HG03457 (cell line): ENCODE measurements at regions not wholly inside any gene's neighbourhood (a gene's known extent, or its start where the extent isn't known, plus 50 kb on each side); places are given as distances from the start of the nearest gene placed in this dataset.
"Not testable (repeated sequence)": the region's sequence is repeated elsewhere in the genome, so short reads cannot be mapped to it uniquely, and the experiment has no call there.

ENCODE experiments used
- ATAC-seq: cut with Tn5 transposase; IDR thresholded peaks from one replicate; pipeline ENCODE4 v1.9.1; 2021; ENCODE audit warnings: moderate number of reproducible peaks; ENCODE audit not compliant: unreplicated experiment

DNA sequence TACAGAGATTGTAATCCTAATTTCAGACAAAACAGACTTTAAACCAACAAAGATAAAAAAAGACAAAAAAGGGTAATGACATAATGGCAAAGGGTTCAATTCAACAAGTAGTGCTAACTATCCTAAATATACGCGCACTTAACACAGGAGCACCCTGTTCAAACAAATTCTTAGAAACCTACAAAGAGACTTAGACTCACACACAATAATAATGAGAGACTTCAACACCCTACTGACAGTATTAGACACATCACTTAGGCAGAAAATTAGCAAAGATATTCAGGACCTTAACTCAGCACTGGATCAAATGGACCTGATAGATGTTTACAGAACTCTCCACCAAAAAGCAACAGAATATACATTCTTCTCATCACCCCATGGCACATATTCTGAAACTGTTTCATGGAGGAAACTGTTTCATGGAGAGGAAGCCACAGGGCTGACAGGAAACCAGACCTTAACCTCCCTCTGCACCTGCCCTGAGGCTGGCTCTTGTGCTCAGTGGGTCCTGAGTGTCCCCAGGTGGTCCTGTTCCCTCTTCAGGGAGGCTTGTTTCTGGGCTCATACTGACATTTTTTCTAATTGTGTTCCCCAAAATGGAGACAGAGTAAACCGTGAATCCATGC, 54.7 kb downstream of the OR4M2 start:
- not testable (repeated sequence) for ATAC-seq

DNA sequence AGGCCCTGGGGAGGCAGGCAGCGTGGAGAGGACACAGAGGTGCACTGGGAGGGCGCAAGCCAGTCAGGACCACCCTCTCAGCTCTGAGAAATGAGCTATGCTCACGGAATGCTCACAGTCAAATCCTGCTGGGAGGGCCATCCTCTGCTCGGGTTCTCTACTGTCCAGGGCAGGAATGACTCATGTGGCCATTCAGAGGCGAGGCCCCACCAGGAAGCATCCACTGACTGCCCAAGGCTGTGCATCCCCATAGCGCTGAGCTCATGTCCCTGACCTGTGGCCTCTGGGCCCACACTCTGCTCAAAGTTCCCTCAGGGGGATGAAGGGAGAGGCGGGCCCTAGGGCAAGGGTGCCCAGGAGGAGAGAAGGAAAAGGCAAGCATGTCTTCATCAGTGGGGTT, 57.2 kb downstream of the OR4M2 start:
- not testable (repeated sequence) for ATAC-seq

DNA sequence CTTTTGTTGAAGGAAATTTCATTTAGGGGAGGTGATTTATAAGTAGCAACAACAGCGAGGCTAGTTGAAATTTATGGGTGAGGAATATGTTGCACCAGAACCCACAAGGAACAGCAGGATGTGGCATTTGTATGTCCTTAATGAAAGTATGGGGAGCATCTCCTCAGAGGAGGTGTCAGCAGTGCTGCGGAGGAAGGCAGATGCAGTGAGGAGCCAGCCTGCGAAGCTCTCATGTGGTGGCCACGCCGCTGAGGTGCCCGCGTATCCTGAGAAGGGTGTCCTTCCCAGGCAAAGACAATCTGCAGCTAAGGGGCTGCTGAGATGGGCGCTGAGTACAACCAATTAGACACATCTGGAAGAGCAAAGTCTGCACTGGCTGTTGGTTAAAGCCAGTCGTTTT, 60.8 kb downstream of the OR4M2 start:
- ATAC-seq: not testable (repeated sequence)

- ATAC-seq: peak; percentile 76
Measured at GRCh38 chr15:22148109-22148508, 67.8 kb downstream of the OR4M2 start.

- not testable (repeated sequence) for ATAC-seq
Measured at GRCh38 chr15:22158243-22158642, 77.9 kb downstream of the OR4M2 start.

DNA sequence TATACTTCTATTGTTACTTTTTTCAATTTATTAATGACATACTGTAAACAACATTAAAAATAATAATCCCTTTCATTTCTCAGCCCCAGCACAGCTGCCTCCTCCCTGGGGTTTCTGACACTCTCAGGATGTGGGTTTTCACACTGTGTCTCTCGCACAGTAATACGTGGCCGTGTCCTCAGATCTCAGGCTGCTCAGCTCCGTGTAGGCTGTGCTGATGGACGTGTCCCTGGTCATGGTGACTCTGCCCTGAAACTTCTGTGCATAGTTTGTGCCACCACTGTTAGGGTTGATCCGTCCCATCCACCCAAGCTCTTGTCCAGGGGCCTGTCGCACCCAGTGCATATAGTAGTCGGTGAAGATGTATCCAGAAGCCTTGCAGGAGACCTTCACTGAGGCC, 80.0 kb downstream of the OR4M2 start:
- ATAC-seq: not testable (repeated sequence)

- ATAC-seq: peak; percentile 71
Measured at GRCh38 chr15:22160741-22161140, 80.4 kb downstream of the OR4M2 start.

DNA sequence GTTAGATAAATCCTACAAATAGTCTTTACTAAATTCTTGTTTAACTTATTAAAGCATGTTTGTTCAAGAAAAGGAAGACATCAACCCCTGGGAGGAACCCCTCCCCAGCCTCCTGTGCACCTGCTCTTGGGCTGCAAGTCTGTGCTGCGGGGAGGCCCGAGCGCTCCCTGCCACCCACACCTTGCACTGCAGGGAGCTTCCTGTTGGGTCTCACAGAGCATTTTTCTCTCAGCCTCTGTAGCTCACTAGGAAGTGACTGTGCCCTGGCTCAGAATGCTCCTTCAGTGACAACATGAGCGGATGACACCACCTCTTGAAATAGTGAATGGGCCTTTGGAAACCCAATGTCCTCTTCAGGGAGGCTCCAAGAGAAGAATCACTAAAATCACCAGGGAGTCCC, 81.1 kb downstream of the OR4M2 start:
- ATAC-seq: peak; percentile 68

- not testable (repeated sequence) for ATAC-seq
Measured at GRCh38 chr15:22163715-22164114, 83.4 kb downstream of the OR4M2 start.

- not testable (repeated sequence) for ATAC-seq
Measured at GRCh38 chr15:22167521-22167920, 87.2 kb downstream of the OR4M2 start.

GRCh38 chr15:22173029-22173998, 93.0 kb downstream of the OR4M2 start:
- peak; percentile 59 for ATAC-seq

DNA sequence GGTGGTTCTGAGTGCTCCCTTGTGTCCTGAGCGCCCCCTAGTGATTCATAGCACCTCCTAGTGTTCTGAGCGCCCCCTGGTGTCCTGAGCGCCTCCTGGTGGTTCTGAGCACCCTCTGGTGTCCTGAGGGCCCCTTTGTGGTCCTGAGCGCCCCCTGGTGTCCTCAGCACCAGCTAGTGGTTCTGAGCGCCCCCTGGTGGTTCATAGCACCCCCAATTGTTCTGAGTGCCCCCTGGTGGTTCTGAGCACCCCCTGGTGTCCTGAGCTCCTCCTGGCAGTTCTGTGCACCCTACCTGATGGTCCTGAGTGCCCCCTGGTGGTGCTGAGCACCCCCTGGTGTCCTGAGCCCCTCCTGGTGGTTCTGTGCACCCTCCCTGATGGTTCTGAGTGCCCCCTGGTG, 93.8 kb downstream of the OR4M2 start:
- peak; percentile 53 for ATAC-seq

- not testable (repeated sequence) for ATAC-seq
Measured at GRCh38 chr15:22177965-22178364, 97.6 kb downstream of the OR4M2 start.

GRCh38 chr15:22178438-22178837, 98.1 kb downstream of the OR4M2 start:
- not testable (repeated sequence) for ATAC-seq

DNA sequence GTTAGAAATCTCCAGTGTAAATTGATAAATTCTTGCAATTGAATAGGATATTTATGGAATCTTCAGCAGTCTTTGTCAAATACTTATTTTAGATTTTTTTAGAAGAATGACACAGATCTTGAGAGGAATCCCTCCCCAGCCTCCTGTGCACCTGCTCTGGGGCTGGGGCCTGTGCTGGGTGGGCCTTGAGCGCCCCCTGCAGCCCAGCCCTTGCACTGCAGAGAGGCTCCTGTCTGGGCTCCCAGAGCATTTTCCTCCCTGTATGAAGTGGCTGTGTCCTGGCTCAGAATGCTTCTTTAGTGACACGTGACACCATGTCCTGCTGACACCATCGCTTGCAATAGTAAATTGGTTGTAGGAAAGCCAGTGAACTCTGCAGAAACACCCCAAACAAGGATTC, 98.7 kb downstream of the OR4M2 start:
- ATAC-seq: not testable (repeated sequence)

GRCh38 chr15:22180611-22181010, 100.3 kb downstream of the OR4M2 start:
- not testable (repeated sequence) for ATAC-seq

DNA sequence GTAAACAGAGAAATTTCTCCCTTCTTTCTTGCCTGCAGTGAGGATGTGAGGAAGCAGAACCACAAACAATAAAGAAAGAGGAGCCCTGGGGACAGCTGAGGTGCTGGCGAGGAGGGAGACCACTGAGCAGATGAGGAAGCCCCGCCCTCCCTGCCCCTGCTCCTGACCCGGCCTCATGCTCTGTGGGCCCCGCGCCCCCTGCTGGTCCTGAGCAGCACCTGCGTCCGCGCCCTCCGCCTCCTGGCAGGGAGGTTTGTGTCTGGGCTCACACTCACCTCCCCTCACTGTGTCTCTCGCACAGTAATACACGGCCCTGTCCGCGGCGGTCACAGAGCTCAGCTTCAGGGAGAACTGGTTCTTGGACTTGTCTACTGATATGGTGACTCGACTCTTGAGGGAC, 104.4 kb downstream of the OR4M2 start:
- not testable (repeated sequence) for ATAC-seq

- not testable (repeated sequence) for ATAC-seq
Measured at GRCh38 chr15:22186846-22187532, 106.7 kb downstream of the OR4M2 start.

DNA sequence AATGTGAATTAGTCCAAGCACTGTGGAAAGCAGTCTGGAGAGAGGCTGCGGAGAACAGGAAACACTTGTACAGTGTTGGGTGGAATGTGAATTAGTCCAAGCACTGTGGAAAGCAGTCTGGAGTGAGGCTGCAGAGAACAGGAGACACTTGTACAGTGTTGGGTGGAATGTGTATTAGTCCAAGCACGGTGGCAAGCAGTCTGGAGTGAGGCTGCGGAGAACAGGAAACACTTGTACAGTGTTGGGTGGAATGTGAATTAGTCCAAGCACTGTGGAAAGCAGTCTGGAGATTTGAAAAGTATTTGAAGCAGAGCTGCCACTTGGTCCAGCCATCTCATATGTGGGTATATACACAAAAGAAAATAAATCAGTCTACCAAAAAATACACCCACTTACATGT, 111.5 kb downstream of the OR4M2 start:
- not testable (repeated sequence) for ATAC-seq

DNA sequence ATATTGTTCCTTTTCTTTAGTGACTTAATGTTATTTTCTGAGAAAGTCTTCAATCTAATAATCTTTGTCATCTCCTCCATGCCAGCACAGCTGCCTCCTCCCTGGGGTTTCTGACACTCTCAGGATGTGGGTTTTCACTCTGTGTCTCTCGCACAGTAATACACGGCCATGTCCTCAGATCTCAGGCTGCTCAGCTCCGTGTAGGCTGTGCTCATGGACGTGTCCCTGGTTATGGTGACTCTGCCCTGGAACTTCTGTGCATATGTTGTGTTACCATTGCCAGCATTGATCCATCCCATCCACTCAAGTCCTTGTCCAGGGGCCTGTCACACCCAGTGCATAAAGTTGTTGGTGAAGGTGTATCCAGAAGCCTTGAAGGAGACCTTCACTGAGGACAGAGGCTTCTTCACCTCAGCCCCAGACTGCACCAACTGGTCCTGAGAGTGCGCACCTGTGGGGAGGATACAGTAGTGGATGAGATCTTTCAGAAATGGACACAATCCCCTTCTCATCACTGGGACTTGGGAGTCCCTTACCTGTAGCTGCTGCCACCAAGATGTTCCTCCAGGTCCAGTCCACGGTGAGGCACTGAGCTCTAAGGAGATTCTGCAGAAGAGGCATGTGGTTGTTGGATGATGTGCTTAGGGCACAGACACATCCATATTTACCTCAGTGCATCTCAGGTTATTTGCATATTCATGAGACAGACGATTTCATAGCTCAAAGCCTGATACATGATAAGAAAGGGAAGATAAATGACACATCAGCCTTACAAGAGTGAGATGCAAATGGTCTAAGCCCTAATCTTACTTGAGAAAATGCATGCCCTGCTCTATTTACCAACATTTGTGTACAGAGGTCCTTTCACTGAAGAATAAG, 114.7 kb downstream of the OR4M2 start:
- ATAC-seq: not testable (repeated sequence)
